Psoas muscle (tissue), 7 donors: ENCODE measurements at regions not wholly inside any gene's neighbourhood (a gene's known extent, or its start where the extent isn't known, plus 50 kb on each side); places are given as distances from the start of the nearest gene placed in this dataset.
"Not testable (repeated sequence)": the region's sequence is repeated elsewhere in the genome, so short reads cannot be mapped to it uniquely, and the experiment has no call there.

ENCODE experiments used
- ATAC-seq, 4 donors: fragments of 200-7000 bp; cut with Tn5 transposase; one replicate each; pipeline ENCODE4 v1.9.1; 2020; ENCODE audit warnings: moderate library complexity in 3 of 4, mild to moderate bottlenecking in 2 of 4
- DNase-seq, 2 donors: peaks; one replicate each; pipeline ENCODE4 v3.0.0-alpha.2; 2020
- H3K27ac ChIP-seq: fragments of 200-600 bp; one replicate; pipeline ENCODE4 v1.8.0; 2022
- H3K27me3 ChIP-seq, 3 donors: fragments of 200-600 bp in 1 of 3; one replicate each; pipeline versions ENCODE4 v1.6.1 to v1.8.0; 2013 to 2022; ENCODE audit warnings: low read length in 2 of 3, mild to moderate bottlenecking in 2 of 3, moderate library complexity in 1 of 3; ENCODE audit not compliant: insufficient read depth in 3 of 3
- H3K36me3 ChIP-seq, 2 donors: fragments of 200-600 bp in 1 of 2; one replicate each; pipeline versions ENCODE4 v1.6.1 to v1.8.0; 2013 to 2022; ENCODE audit warnings: low read depth in 1 of 2, mild to moderate bottlenecking in 1 of 2, moderate library complexity in 1 of 2; ENCODE audit not compliant: insufficient read depth in 1 of 2
- H3K4me1 ChIP-seq: fragments of 200-600 bp; one replicate; pipeline ENCODE4 v1.8.0; 2022
- H3K4me3 ChIP-seq: fragments of 200-600 bp; one replicate; pipeline ENCODE4 v1.8.0; 2022; ENCODE audit warnings: mild to moderate bottlenecking
- H3K9me3 ChIP-seq: fragments of 200-600 bp; one replicate; pipeline ENCODE4 v1.8.0; 2022
- CTCF ChIP-seq: fragments of 200-600 bp; IDR thresholded peaks from one replicate; pipeline ENCODE4 v1.8.0; 2022; ENCODE audit warnings: antibody characterized with exemption
- WGBS, 3 donors: extraction: QIAGEN DNeasy Blood & Tissue Kit; methylation state at CpG; one replicate each; pipeline versions ENCODE4 v1.1.6 to v1.1.7; 2013; 5-methylcytosine and 5-hydroxymethylcytosine counted together
- intact Hi-C, 2 donors: fragments of 100-400 bp; cut with DNase I; formaldehyde crosslinking; loops; one replicate each; pipeline versions ENCODE4 v1.11.0 to v1.14.2; 2022
- donor health status: healthy with polysubstance abuse.
- donor health status: DM: no; HTN: no; CAD: no; lungs with moderate emphysema.
- donor health status: Bipolar disorder and iron deficiency.
- donor health status: healthy.
- donor health status: DM: yes; HTN: yes; CAD: no.
- donor health status: DM: no; HTN: no; CAD: no.
- donor health status: DM: yes; HTN: yes; CAD: no.

GRCh38 chr3:21962456-21962855, 211.4 kb upstream of the ZNF385D start:
- ATAC-seq: no peak
- no peak overlapping the region for H3K4me3 ChIP-seq
- 10 to 24% (median 13%) methylated on average over 1 of the region's 1 CpG for WGBS, 3 donors
- TF ChIP-seq CTCF: no peak
- no peaks in the 10 kb centered on the region for H3K9me3 ChIP-seq
- H3K27me3 ChIP-seq: no peaks in the 10 kb centered on the region
- H3K36me3 ChIP-seq: no peaks in the 10 kb centered on the region
- no peaks in the 10 kb centered on the region for H3K4me1 ChIP-seq
- no peak for DNase-seq
- no peak overlapping the region for H3K27ac ChIP-seq
- intact Hi-C loops: no loop called here

DNA sequence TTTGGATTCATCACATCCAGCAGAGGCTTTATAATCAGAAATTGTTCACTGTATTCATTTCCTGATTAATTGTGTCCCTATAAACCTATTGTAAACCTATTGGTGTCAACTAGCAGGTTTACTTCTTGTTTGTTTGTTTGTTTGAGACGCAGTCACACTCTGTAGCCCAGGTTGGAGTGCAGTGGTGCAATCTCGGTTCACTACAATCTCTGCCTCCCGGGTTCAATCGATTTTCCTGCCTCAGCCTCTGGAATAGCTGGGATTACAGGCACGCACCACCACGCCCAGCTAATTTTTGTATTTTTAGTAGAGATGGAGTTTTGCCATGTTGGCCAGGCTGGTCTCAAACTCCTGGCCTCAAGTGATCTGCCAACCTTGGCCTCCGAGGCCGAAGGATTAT, 215.4 kb upstream of the ZNF385D start:
- H3K4me3 ChIP-seq, H3K27ac ChIP-seq, H3K27me3 ChIP-seq, ATAC-seq, H3K4me1 ChIP-seq, H3K36me3 ChIP-seq, DNase-seq, intact Hi-C loops, H3K9me3 ChIP-seq: not testable (repeated sequence)
- 58 to 76% (median 64%) methylated on average over 8 of the region's 8 CpGs for whole genome bisulfite sequencing, 3 donors

DNA sequence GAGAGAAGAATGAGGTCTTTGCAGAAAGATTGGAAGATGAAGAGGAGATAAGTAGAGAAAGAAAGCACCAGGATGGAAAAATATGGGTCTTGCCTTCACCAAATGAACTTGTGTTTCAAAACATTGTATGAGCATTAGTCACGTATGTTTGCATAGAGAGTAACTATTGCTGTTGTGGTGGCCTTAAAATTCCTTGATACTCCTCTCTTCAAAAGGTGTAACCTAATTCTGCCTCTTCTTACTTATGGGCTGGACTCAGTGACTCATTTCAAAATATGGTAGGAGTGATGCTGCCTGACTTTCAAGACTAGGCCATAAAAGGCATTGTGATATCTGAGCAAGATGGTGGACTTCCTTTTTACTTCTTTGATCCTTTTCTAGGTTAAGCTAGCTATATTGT, 228.7 kb upstream of the ZNF385D start:
- WGBS, 3 donors: 90 to 94% (median 92%) methylated on average over 1 of the region's 1 CpG
- no peak for TF ChIP-seq CTCF
- Histone ChIP-seq H3K9me3 (no peaks in the 10 kb centered on the region), H3K27me3 (no peaks in the 10 kb centered on the region), H3K36me3 (no peaks in the 10 kb centered on the region), H3K4me1 (no peaks in the 10 kb centered on the region), H3K4me3 (no peak overlapping the region), H3K27ac (no peak overlapping the region)
- ATAC-seq (no peak), DNase-seq (no peak)
- intact Hi-C loops: no loop called here

GRCh38 chr3:21989341-21990042, 238.5 kb upstream of the ZNF385D start:
- H3K27me3 ChIP-seq: no peaks in the 10 kb centered on the region
- H3K4me3 ChIP-seq: no peak overlapping the region
- no peaks in the 10 kb centered on the region for H3K4me1 ChIP-seq
- TF ChIP-seq CTCF: no peak
- no peak overlapping the region for H3K27ac ChIP-seq
- H3K36me3 ChIP-seq: no peaks in the 10 kb centered on the region
- 68 to 77% (median 74%) methylated on average over 5 of the region's 5 CpGs for WGBS, 3 donors
- ATAC-seq (no peak), DNase-seq (no peak)
- intact Hi-C loops: no loop called here
- no peaks in the 10 kb centered on the region for H3K9me3 ChIP-seq

DNA sequence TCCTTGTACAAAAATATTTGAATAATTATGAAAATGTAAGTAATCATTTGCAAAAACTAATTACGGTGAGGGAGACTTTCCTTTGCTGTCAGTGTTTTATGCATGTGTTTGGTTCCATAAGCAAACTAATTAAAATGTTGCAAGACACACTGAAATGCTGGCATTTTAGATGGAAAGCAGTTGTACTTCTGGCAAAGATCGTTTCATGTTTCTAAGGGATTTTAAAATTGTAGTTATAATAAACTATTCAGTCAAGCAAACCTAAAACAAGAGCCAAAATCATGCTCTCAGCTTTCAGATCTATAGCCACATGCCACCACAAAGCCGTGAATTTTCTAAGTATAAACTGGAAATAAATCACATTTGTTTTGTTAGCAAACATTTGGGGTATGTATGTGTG, 240.1 kb upstream of the ZNF385D start:
- no peaks in the 10 kb centered on the region for H3K9me3 ChIP-seq
- 52 to 56% (median 54%) methylated on average over 3 of the region's 3 CpGs for WGBS, 3 donors
- no peaks in the 10 kb centered on the region for H3K36me3 ChIP-seq
- TF ChIP-seq CTCF: no peak
- intact Hi-C loops: no loop called here
- DNase-seq (no peak), ATAC-seq (no peak)
- no peak overlapping the region for H3K4me3 ChIP-seq
- H3K27me3 ChIP-seq: no peaks in the 10 kb centered on the region
- no peak overlapping the region for H3K27ac ChIP-seq
- H3K4me1 ChIP-seq: no peaks in the 10 kb centered on the region
